ENCODE measurements at regions not wholly inside any gene's neighbourhood (a gene's known extent, or its start where the extent isn't known, plus 50 kb on each side); places are given as distances from the start of the nearest gene placed in this dataset.
"Not testable (repeated sequence)": the region's sequence is repeated elsewhere in the genome, so short reads cannot be mapped to it uniquely, and the experiment has no call there.

- DNase-seq: no peak
These were observed 92.7 kb downstream of the FZD1 start for GRCh38 chr7:91356915-91357314.

- no peak for DNase-seq
These were observed 93.1 kb downstream of the FZD1 start for GRCh38 chr7:91357379-91357778.

DNA sequence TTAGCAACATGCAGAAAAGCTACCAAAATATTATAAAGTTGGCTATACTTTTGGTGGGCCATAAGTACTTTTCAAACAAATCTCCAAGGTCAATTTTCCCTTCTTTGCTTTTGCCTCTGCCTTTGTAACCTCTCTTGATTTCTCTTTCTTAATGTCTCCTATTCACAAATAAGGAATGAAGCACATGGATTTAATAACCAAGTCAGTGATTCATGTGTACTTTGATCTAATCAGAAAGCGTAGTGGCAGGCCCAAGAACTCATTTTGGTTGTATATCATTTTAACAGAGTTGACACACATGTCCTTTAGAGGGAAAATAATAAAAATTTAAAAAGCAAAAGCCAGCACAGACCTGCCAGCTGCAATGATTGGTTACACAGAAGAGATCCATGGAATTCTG is 93.7 kb downstream of the FZD1 start:
- no peak for DNase-seq

GRCh38 chr7:91358303-91358702 is 94.1 kb downstream of the FZD1 start:
- no peak for DNase-seq

- not testable (repeated sequence) for DNase-seq
These were observed 100.9 kb downstream of the FZD1 start for GRCh38 chr7:91365097-91365496.

DNA sequence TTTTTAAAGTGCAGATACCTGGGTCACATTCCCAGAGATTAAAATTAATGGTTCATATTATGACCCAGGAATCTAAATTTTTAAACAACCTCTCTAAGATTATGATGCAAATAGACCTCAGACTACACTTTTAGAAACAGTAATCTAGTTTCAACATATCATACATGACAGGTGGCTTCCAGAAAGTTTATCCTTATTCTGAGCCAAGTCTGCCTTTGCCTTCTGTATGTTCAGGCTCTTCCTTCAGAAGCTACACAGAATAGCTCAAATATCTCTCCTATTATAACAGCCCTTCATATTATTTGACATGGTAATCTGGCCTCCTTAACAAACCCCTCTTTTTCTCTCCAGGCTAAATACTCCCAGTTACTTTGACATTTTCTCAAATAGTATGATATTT is 101.9 kb downstream of the FZD1 start:
- DNase-seq: no peak

DNA sequence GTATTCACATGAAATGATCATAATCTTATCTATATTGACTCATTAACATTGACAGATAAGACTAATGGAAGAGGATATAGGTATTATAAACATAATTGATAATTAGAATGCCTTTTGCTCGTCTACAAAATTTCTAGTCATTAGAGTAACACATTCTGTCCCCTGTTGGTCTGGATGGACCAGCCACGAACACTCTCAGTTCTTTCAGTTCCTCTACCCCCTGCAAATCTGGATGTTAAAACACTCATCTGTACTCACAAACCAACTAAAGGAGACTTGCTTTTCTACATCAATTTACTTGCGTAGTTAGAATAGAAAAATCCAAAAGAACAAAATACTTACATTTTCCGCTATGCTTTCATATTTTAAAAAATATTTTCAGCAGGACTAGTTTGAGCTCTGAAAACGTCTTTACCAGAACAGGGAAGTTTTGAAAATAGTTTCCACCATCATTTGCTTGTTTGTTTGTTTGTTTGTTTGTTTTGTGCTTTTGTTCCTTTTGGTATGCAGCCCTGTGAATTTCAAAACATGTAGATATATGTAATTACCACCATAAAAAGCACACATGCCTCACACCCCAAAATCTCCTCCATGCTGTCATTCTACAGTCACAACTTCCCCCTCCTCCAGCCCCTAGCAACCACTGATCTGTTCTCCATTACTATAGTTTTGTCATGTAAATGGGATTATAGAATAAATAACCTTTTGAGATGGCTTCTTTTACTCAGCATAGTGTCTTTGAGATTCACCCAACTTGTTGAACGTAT is 103.8 kb downstream of the FZD1 start:
- no peak for DNase-seq

DNA sequence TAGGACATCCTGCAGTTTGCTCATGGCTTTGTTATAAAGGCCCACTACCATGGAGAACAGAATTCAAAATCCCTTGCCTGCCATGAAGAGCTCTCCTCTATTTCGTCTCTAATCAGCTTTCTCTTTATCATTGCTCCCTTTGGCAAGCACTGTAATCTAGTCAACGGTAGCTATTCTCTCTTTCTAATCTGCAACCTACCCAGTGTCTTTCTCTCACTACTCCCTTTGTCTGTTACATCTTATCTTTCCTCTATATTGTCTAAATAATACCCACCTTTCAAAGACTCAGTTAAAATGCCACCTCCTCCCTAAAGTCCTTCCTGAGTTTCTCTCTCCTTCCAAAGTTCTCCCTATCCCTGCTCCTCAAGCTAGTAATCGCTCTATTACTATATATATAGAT is 108.1 kb downstream of the FZD1 start:
- DNase-seq: no peak

DNA sequence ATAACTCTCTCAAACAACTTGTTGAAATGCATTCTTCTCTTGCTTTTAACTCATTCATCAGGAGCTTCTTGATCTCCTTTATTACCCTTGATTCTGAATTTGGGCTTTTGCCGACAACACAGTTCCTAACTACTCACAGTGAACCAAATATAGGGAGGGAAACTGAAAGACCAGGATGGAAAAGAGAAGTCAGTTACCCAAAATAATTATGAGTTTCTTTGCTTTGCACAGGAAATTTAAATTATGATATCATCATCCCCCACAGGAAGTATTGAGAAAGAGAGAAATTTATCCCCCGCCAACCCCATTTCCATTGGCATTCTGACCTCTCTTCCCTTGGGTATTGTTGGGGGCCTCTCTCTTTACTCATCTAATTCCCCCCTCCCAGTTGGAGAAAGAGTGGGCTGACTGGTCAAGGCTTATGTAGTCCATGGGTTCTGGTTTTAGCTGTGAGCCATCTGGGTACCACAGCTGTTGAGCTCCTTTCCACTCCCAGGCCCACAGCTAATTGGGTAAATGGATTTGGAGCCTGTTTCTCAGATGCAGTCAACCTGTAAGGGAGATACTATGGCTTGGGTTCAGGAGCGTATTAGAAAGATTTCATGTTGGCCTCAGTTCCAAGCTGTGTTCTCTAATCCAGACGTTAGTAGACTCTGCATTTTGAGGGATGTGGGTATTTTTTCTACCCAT is 109.0 kb downstream of the FZD1 start:
- DNase-seq: no peak

DNA sequence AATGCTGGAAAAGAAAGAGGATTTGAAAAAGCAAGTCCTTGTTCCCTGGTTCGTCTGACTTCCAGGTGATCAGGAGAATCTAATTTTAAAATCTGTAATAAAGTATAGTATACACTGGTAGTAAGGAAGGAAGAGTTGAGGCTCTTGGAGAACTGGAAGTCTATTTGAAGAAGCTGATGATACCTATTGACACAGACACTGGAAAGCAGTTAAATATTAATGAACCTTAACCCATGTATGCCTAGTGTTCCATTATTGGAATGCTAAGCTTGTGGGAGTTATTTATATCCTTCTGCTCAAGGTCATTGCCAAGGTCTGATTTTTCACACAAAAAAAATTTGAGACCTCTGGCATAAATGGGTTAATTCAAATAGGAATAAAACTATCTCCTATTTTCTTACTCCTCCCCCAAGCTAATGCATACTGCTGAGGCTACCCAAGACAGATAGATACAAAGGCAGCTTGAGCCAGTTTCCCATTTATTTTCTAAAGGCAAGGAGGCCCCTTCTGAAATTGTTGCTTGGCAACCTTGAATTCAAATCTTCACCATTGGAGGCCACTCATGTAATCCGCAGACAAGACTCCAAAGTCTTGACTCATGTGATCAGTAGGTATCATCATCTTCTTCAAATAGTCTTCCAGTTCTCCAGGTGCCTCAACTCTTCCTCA is 110.2 kb downstream of the FZD1 start:
- no peak for DNase-seq

DNA sequence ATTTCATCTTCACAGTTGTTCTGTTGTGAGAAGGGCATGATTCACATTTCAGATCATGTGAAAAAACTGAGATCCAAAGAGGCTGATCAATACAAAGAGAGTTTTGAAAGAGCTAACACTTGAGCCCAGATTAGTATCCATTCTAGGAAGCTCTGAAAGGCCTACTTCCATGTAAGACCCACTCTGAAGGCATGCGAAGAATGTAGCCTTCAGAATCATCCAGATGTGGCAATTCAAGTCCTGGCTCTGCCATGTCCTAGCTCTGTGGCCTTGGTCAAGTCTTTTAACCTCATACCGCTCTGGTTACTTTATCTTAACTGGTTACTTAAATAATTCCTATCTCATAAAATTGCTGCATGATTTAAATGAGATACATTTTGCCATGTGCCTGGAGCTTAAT is 111.1 kb downstream of the FZD1 start:
- DNase-seq: no peak

GRCh38 chr7:91378131-91378530 is 113.9 kb downstream of the FZD1 start:
- DNase-seq: no peak

- DNase-seq: no peak
These were observed 115.0 kb downstream of the FZD1 start for GRCh38 chr7:91379236-91379635.

- no peak for DNase-seq
These were observed 115.8 kb downstream of the FZD1 start for GRCh38 chr7:91379991-91380390.

DNA sequence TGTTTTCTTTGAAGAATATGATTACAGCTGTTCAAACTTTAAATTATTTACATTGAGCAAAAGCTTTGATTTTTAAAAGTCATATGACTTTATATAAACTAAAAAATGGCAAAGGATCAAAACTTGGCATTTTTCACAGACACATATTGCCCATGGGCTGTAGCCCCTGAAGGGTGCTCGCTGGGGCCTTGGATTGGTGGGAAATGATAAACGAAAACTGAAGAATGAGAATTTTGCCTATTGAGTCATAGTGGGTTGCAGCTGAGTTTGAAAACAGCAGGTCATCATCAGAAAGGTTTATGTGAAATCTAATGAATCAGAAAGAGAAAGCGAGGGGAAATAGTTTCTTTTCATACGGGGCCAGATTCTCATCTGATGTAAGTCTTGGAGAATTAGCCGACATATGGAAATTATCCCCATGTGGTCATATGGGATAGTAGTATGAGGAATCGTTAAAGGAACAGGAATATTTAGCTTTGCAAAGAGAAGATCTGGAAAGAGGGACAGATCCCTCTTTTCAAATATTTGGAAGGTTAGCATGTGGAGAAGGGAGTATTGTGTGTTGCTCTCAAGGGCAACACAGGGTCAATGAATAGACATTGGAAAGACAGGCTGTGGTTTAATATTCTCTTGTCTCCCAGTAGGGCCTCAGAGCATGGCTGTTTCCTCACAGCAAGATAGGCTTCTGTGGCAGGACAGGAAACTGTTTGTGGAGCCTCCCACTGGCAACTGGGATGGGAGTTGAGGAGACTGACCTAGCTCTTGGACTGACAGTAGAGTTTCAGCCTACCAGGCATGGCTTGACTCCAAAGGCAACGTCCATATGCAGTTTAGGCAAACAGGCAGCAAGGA is 119.0 kb downstream of the FZD1 start:
- no peak for DNase-seq

DNA sequence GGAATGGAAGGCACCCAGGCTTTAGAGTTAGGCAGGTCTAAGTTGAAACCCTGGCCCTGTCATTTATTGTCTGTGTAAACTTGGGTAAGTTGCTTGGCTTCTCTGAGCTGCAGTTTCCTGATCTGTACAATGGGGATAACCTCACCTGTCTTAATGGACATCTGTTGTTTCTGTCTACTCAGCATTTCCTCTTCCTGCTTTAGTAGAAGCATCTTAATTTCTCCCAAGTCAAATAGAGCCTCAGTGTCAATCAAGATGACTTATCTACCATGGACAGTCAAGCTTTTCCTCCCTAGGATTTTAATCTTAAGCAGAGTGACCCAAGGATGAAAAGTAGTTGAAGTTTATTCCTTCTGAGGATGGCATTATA is 119.7 kb downstream of the FZD1 start:
- DNase-seq: no peak

DNA sequence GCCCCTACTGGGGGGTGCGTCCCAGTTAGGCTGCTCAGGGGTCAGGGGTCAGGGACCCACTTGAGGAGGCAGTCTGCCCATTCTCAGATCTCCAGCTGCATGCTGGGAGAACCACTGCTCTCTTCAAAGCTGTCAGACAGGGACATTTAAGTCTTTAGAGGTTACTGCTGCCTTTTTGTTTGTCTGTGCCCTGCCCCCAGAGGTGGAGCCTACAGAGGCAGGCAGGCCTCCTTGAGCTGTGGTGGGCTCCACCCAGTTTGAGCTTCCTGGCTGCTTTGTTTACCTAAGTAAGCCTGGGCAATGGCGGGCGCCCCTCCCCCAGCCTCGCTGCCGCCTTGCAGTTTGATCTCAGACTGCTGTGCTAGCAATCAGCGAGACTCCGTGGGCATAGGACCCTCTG is 130.5 kb downstream of the FZD1 start:
- DNase-seq: not testable (repeated sequence)

DNA sequence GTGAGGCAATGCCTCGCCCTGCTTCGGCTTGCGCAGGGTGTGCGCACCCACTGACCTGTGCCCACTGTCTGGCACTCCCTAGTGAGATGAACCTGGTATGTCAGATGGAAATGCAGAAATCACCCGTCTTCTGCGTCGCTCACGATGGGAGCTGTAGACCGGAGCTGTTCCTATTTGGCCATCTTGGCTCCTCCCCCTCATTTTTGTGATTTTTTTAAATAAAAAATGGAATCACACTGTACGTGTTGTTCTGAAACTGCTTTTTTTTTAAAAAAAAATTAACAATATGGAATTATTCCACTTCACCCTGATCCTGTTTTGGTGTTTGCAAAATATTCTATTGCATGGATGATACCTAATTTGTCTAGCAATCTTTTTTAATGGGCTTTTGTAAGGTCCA is 131.1 kb downstream of the FZD1 start:
- not testable (repeated sequence) for DNase-seq

DNA sequence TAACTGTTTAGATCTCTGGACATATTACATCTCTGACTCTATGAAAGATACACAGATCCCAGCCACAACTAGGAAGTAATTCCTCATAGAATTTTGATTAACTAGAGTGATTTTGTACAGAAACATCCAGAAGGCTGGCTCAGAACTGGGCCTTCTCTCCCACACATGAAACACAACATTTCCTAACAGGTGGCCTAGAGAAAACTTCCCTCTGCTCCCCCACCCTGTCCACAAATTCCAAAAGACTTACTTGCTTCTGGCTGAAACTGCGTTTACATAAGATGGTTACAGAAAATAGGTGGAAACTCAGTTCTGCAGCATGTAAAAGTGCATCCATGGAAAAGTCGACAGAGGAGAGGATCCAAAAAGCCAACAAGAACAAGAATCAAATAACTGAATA is 132.9 kb downstream of the FZD1 start:
- no peak for DNase-seq

DNA sequence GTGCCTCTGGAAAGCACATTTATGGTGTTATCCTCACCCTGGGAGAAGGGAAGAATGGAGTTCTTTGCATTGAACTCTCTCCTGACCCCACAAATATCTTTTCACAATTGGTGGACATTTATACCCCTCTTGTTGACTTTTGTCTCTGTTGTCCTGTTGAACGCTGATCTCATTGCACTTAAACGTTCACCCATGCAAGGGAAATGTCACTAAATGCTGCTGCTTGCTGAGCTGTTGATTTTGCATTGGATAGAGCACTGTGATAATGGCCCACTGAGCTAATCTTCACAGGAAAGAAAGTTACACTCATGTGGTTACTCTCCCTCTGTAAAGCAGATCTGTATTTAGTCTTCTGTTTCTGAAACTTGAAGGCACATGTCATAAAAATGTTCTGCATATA is 133.4 kb downstream of the FZD1 start:
- no peak for DNase-seq

DNA sequence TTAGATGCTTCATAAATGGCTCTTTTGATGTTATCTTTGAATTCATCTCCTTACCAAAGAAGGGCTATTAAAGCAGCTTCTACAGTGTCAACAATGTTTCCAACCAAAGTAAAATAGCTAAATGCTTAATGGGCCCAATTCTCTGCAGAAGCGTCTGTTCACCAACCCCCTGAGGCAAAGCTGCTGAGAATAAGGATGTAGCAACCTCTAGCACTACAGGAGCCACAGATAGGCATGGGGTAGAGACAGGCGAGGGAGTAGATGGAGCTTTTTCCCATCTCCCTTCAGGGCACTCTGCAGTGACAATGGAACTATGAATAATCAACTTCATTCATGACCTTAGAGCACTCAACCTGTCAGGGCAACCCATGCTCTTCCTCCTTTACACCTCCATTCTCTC is 134.1 kb downstream of the FZD1 start:
- DNase-seq: no peak

DNA sequence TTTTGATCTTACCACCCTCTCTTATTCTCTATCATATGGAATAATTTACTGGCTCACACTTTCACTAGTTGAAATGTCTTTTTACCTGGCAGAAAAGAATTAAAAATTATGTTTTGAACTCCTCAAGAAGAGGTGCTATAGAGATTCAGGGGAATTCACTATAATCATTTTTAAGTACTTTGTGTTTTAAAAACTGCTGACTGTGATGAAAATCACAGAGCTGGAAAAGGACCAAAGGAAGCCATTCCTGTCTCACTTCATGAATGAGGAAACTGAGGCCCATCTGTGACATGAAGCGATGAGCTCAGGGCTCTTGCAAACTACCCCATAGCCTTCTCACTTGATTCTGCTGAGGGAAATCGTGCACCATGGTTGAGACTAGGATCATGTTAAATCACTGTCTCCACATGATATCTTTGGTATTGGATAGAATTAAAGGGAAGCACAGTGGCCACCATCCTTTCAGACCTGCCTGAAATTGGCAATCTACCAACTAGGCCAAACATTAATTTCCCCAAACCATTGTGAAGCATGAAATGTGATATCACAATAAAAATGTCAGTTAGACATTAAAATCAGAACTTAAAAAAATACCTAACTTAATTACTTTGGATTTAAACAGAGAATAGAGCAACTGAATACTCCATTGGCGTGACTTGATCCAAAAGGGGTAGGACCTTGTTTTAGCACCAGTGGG is 141.0 kb downstream of the FZD1 start:
- DNase-seq: no peak

- not testable (repeated sequence) for DNase-seq
These were observed 141.6 kb downstream of the FZD1 start for GRCh38 chr7:91405873-91406272.

All from activated CD4-positive, alpha-beta T cell treated with anti-CD3 and anti-CD28 coated beads, Interleukin-2, Interleukin-6, amounts not matched to agents 100 ng/mL and 50 ng/mL, durations not matched to agents 16 hours and 8 hours (primary cell).